ENCODE measurements at regions not wholly inside any gene's neighbourhood (a gene's known extent, or its start where the extent isn't known, plus 50 kb on each side); places are given as distances from the start of the nearest gene placed in this dataset.
"Not testable (repeated sequence)": the region's sequence is repeated elsewhere in the genome, so short reads cannot be mapped to it uniquely, and the experiment has no call there.

GRCh38 chr13:107788464-107789165 lies 426.7 kb downstream of the LIG4 start (continued):
- TF ChIP-seq, protein P1, sequence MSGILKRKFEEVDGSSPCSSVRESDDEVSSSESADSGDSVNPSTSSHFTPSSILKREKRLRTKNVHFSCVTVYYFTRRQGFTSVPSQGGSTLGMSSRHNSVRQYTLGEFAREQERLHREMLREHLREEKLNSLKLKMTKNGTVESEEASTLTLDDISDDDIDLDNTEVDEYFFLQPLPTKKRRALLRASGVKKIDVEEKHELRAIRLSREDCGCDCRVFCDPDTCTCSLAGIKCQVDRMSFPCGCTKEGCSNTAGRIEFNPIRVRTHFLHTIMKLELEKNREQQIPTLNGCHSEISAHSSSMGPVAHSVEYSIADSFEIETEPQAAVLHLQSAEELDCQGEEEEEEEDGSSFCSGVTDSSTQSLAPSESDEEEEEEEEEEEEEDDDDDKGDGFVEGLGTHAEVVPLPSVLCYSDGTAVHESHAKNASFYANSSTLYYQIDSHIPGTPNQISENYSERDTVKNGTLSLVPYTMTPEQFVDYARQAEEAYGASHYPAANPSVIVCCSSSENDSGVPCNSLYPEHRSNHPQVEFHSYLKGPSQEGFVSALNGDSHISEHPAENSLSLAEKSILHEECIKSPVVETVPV (CRISPR knock-in tag; IDR thresholded peaks at IDR 0.05) = no peak
- TF ChIP-seq ZFP3 (CRISPR knock-in tag; IDR thresholded peaks at IDR 0.05) (no peak), BACH2 (CRISPR knock-in tag; IDR thresholded peaks at IDR 0.05; ENCODE audit: borderline replicate concordance) (no peak), TOX (CRISPR knock-in tag; IDR thresholded peaks at IDR 0.05; ENCODE audit: borderline replicate concordance) (no peak), ZC3H10 (CRISPR knock-in tag; IDR thresholded peaks at IDR 0.05) (no peak), PPARA (CRISPR knock-in tag; IDR thresholded peaks at IDR 0.05; ENCODE audit: borderline replicate concordance) (no peak), ARNTL (CRISPR knock-in tag; IDR thresholded peaks at IDR 0.05; ENCODE audit: borderline replicate concordance, low read depth) (no peak)
- TF ChIP-seq, protein P2, sequence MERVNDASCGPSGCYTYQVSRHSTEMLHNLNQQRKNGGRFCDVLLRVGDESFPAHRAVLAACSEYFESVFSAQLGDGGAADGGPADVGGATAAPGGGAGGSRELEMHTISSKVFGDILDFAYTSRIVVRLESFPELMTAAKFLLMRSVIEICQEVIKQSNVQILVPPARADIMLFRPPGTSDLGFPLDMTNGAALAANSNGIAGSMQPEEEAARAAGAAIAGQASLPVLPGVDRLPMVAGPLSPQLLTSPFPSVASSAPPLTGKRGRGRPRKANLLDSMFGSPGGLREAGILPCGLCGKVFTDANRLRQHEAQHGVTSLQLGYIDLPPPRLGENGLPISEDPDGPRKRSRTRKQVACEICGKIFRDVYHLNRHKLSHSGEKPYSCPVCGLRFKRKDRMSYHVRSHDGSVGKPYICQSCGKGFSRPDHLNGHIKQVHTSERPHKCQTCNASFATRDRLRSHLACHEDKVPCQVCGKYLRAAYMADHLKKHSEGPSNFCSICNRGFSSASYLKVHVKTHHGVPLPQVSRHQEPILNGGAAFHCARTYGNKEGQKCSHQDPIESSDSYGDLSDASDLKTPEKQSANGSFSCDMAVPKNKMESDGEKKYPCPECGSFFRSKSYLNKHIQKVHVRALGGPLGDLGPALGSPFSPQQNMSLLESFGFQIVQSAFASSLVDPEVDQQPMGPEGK (CRISPR knock-in tag; IDR thresholded peaks at IDR 0.05; ENCODE audit: borderline replicate concordance) = no peak
- TF ChIP-seq, protein P3, sequence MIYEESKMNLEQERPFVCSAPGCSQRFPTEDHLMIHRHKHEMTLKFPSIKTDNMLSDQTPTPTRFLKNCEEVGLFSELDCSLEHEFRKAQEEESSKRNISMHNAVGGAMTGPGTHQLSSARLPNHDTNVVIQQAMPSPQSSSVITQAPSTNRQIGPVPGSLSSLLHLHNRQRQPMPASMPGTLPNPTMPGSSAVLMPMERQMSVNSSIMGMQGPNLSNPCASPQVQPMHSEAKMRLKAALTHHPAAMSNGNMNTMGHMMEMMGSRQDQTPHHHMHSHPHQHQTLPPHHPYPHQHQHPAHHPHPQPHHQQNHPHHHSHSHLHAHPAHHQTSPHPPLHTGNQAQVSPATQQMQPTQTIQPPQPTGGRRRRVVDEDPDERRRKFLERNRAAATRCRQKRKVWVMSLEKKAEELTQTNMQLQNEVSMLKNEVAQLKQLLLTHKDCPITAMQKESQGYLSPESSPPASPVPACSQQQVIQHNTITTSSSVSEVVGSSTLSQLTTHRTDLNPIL (CRISPR knock-in tag; IDR thresholded peaks at IDR 0.05; ENCODE audit: low read depth) = no peak

- not testable (repeated sequence) for ATAC-seq
Observed at GRCh38 chr13:107782646-107783045, 432.7 kb downstream of the LIG4 start.

DNA sequence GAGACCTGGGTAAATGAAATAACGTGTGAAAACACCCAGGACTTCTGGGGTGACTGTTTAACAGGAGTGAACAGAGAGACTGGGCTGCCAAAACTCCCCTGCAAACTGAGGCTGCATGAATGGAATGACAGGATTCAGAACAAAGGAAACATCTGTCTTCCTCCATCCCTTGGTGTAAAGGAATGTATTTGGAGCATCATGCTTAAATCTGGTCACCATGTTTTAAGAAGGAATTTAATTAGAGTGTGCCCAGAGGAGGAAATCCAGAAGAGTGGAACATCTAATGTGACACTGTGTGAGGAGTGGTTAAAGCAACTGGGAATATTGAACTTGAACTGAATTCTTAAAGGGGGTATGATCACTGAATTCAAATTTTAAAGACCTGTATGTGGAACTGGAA lies 437.2 kb downstream of the LIG4 start:
- peak; percentile 18; the same call in 2 of the 3 replicates for ATAC-seq
- TF ChIP-seq ZFP30 (CRISPR knock-in tag; IDR thresholded peaks at IDR 0.05) (no peak), ZNF565 (CRISPR knock-in tag; conservative IDR thresholded peaks at IDR 0.05; ENCODE audit: low read depth) (no peak), ZC3H10 (CRISPR knock-in tag; IDR thresholded peaks at IDR 0.05) (no peak), ISL1 (CRISPR knock-in tag; IDR thresholded peaks at IDR 0.05) (no peak), BACH2 (CRISPR knock-in tag; IDR thresholded peaks at IDR 0.05; ENCODE audit: borderline replicate concordance) (no peak), ZNF8 (CRISPR knock-in tag; IDR thresholded peaks at IDR 0.05) (no peak)

- no peak for ATAC-seq
- TF ChIP-seq PPARA (CRISPR knock-in tag; IDR thresholded peaks at IDR 0.05; ENCODE audit: borderline replicate concordance) = no peak
- no peak for TF ChIP-seq ZNF565 (CRISPR knock-in tag; conservative IDR thresholded peaks at IDR 0.05; ENCODE audit: low read depth)
- no peak for TF ChIP-seq ZNF70 (CRISPR knock-in tag; IDR thresholded peaks at IDR 0.05)
- TF ChIP-seq OSR1 (CRISPR knock-in tag; IDR thresholded peaks at IDR 0.05) = no peak
- no peak for TF ChIP-seq ESRRG (CRISPR knock-in tag; IDR thresholded peaks at IDR 0.05)
- no peak for TF ChIP-seq TCF4 (CRISPR knock-in tag; IDR thresholded peaks at IDR 0.05; ENCODE audit: borderline replicate concordance)
- TF ChIP-seq, protein P4, sequence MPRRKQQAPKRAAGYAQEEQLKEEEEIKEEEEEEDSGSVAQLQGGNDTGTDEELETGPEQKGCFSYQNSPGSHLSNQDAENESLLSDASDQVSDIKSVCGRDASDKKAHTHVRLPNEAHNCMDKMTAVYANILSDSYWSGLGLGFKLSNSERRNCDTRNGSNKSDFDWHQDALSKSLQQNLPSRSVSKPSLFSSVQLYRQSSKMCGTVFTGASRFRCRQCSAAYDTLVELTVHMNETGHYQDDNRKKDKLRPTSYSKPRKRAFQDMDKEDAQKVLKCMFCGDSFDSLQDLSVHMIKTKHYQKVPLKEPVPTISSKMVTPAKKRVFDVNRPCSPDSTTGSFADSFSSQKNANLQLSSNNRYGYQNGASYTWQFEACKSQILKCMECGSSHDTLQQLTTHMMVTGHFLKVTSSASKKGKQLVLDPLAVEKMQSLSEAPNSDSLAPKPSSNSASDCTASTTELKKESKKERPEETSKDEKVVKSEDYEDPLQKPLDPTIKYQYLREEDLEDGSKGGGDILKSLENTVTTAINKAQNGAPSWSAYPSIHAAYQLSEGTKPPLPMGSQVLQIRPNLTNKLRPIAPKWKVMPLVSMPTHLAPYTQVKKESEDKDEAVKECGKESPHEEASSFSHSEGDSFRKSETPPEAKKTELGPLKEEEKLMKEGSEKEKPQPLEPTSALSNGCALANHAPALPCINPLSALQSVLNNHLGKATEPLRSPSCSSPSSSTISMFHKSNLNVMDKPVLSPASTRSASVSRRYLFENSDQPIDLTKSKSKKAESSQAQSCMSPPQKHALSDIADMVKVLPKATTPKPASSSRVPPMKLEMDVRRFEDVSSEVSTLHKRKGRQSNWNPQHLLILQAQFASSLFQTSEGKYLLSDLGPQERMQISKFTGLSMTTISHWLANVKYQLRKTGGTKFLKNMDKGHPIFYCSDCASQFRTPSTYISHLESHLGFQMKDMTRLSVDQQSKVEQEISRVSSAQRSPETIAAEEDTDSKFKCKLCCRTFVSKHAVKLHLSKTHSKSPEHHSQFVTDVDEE (CRISPR knock-in tag; IDR thresholded peaks at IDR 0.05) = no peak
- no peak for TF ChIP-seq BACH2 (CRISPR knock-in tag; IDR thresholded peaks at IDR 0.05; ENCODE audit: borderline replicate concordance)
Observed at GRCh38 chr13:107770541-107770940, 444.8 kb downstream of the LIG4 start.

DNA sequence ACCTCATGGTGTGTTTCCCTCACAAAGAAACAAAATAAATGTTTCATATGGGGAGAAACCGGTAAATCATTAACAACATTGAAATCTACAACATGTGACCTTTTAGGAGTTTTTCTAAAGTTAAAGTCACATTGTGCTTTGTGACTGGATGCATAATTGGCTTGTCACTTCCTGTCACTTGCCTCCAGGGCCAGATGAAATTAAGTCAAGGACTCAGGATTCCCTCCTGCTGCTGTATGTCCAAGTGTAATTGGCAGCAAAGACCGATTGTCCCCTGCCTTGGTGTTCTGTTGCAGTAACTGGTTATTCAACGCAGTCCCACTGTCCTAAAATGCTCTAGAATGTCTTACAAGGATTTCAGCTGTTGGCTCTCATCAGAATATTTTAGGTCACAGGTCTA lies 448.2 kb downstream of the LIG4 start:
- peak; percentile 54 for ATAC-seq
- TF ChIP-seq OSR1 (CRISPR knock-in tag; IDR thresholded peaks at IDR 0.05) (no peak), TCF4 (CRISPR knock-in tag; IDR thresholded peaks at IDR 0.05; ENCODE audit: borderline replicate concordance) (peak; percentile 68; the same call in 1 of the 2 replicates), ZNF565 (CRISPR knock-in tag; conservative IDR thresholded peaks at IDR 0.05; ENCODE audit: low read depth) (no peak), ZFP30 (CRISPR knock-in tag; IDR thresholded peaks at IDR 0.05) (no peak), ZNF8 (CRISPR knock-in tag; IDR thresholded peaks at IDR 0.05) (peak; percentile 86)
- TF ChIP-seq, protein P2 (CRISPR knock-in tag; IDR thresholded peaks at IDR 0.05; ENCODE audit: borderline replicate concordance) = no peak
- TF ChIP-seq, protein P3 (CRISPR knock-in tag; IDR thresholded peaks at IDR 0.05; ENCODE audit: low read depth) = no peak
- TF ChIP-seq, protein P1 (CRISPR knock-in tag; IDR thresholded peaks at IDR 0.05) = no peak; the same call in 1 of the 2 replicates
